22Rv1 (cell line): ENCODE measurements at regions not wholly inside any gene's neighbourhood (a gene's known extent, or its start where the extent isn't known, plus 50 kb on each side); places are given as distances from the start of the nearest gene placed in this dataset.

Experiments
- ZFX ChIP-seq: fragments of 450-650 bp; IDR thresholded peaks from 2 replicates; pipeline ENCODE4 v1.6.1; 2017; ENCODE audit warnings: antibody characterized with exemption, borderline replicate concordance
- TF ChIP-seq, protein P1 (sequence below): fragments of 450-650 bp; IDR thresholded peaks from 2 replicates; pipeline ENCODE4 v1.5.1; 2017; ENCODE audit warnings: mild to moderate bottlenecking

DNA sequence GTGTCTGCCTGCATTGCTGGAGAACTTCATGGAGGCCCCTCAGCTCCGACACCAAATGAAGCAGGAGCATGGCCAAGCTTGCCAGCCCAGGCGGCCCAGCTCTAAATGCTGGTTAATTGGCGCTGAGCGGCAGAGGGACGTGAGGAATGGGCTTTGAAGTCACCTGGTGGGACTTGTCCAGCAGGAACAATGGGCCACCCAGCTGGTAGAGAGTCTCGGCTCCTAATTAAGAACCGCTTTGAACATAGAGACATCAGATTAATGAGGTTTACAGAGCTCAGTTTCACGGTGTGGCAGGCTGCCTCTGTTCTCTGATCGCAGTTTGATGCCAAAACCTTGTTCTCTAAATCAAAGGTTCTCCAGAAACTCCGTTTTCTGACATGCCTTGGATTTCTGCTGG, 77.5 kb upstream of the LINGO1 start:
- TF ChIP-seq, protein P1, sequence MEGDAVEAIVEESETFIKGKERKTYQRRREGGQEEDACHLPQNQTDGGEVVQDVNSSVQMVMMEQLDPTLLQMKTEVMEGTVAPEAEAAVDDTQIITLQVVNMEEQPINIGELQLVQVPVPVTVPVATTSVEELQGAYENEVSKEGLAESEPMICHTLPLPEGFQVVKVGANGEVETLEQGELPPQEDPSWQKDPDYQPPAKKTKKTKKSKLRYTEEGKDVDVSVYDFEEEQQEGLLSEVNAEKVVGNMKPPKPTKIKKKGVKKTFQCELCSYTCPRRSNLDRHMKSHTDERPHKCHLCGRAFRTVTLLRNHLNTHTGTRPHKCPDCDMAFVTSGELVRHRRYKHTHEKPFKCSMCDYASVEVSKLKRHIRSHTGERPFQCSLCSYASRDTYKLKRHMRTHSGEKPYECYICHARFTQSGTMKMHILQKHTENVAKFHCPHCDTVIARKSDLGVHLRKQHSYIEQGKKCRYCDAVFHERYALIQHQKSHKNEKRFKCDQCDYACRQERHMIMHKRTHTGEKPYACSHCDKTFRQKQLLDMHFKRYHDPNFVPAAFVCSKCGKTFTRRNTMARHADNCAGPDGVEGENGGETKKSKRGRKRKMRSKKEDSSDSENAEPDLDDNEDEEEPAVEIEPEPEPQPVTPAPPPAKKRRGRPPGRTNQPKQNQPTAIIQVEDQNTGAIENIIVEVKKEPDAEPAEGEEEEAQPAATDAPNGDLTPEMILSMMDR = no peak
- TF ChIP-seq ZFX = no peak
